HG03442 (cell line): ENCODE measurements at regions not wholly inside any gene's neighbourhood (a gene's known extent, or its start where the extent isn't known, plus 50 kb on each side); places are given as distances from the start of the nearest gene placed in this dataset.

ENCODE experiments used
- ATAC-seq: cut with Tn5 transposase; IDR thresholded peaks from one replicate; pipeline ENCODE4 v1.9.1; 2021; ENCODE audit warnings: mild to moderate bottlenecking, moderate library complexity; ENCODE audit not compliant: unreplicated experiment

DNA sequence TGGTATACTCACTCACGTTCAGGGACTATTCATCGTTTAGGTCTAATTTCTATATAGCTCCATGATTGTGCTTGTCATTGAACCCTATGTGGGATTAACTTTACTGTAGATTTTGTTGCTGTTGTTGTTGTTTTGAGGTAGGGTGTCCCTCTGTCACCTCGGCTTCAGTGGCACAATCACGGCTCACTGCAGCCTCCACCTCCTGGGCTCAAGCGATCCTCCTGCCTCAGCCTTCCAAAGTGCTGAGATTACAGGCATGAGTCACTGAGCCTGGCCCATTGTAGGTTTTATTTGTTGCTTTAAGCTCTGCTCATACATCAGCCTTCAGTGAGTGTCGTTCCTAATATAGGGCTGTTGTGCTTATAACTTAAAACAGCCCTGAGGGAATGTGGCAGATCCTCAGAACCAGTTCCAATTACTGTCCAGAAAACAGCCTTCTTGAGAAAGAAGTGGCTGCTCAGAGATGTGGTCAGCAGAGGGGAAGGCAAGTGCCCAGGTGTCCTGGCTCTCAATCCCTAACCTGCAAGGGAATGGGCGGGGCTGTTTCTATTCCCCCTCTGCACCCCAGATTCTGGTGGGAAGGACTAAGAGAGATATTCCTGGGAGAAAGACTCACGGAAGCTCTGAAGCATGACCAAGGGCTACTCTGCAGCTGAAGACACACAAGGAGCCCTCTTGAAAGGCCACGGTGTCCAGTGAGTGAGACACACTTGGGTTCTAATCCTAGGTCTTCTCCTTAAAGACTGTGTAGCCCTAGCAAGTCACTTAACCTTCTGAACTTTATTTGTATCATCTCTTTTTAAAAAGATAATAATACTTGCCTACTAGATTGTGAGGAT is 79.6 kb upstream of the LCLAT1 start:
- no peak for ATAC-seq

DNA sequence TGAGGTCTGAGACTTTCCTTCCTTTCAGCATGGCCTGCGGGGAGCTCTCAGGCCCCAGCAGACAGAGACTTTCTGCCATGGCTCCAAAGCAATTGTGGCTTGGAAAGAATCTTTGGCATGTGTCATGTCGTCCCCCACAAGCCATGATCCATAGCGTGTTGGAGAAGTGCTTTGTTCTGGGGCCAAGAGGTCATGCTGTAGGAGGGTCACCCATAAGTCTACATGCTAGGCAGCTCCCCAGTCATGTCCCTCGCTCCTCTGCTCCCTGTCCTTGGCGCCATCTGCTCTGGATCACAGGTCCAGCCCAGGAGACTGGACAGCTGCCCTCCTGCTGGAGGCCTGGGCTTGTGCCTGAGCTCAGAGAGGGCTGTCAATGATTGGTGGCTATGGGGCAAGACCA is 78.8 kb upstream of the LCLAT1 start:
- no peak for ATAC-seq

DNA sequence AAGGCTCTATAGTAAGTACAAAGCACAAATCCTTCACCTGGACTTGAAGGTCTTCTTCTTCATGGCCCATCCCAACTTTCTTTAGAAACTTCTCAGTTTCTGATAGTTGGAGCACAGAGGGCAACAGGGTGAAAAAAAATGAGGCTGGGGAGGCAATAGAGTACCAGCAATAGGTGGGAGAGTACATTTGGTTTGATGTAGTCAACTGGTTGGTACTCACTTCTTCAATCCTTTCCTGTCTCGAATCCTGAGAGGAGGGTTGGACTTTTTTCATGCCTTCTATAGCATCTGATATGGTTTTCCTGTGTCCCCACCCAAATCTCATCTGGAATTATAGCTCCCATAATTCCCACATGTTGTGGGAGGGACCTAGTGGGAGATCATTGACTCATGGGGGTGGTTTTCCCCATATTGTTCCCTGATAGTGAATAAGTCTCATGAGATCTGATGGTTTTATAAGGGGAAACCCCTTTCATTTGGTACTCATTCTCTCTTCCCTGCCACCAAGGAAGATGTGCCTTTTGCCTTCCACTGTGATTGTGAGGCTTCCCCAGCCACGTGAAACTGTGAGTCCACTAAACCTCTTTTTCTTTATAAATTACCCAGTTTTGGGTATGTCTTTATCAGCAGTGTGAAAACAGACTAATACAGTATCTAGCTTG is 75.9 kb upstream of the LCLAT1 start:
- ATAC-seq = no peak

DNA sequence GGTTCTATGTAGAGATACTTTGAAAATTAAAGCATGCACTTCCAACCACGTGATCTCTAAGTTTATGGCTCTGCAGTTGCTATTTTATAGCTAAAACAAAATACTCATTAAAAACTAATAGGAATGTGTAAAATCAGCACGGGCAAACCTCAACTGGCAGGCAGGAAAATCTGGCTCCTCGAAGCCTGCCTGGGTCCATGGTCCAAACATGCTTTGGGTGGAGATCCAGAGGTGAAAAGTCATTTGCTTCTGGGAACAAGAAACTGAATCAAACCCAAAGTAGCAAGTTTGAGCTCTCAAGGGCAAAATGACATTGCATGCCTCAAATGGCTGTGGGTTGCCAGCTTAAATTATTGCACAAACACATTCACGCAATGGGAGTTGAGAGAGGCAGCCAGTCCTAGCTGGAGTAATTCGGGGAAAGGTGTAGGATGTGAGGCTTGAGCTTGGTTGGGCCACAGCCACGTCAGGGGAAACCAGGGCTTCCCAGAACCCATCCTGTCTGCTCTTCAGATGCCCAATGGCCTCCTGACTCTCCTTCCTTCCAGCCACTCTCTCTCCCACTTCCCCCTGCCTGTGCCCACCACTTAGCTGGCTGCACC is 75.2 kb upstream of the LCLAT1 start:
- no peak for ATAC-seq

DNA sequence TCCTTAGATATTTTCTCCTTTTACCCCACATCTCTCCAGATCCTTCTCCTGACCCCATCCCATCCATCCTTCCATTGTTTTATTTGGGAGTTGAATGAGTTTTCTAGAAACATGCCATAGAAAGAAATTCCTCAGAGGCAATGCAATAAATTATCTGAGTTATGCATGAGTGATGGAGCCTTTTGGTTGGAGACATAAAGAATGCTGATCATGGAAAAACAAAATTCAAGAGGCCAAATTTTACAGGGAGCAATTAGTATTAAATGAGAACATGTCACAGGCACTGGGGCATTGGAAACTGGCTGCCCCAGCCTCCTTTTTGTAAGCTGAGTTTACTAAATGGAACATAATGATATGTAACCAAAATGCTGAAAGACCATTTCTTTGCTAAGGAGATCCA is 74.2 kb upstream of the LCLAT1 start:
- no peak for ATAC-seq

DNA sequence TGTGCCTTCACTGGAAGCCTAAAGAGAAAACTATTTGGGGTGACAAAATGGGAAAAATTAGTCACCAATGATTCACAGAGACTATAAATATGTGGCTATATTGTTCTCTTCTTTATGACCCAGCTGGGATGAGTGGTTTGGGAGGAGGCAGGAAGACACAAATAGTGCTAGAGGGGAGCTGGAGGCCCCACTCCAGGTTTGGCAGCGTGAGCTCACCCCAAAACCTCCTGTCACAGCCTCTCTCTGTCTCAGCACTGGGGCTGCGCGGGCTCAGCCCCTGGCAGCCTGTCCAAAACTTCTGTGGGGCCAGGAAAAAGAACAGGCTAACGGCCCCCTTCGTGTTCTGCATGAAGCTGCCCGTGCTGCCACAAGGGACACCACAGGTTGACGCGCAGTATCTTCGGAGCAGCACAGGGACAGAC is 73.2 kb upstream of the LCLAT1 start:
- no peak for ATAC-seq

DNA sequence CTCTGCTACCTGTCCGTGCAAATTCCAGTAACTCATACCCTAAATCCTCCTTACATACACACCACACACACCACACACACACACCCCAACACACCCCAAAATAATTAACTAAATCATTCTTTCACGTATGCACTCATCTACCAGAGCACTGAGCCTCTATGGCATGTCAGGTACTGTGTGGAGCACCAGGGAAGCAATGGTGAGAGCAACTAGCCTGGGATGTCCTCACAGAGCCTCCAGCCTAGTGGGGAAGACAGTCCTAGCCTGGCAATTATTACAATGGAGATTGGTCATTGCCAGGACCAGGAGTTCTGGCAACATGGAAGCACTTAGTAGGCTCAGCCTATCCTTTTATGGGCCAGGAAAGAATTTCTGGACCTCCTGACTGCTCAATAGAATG is 72.7 kb upstream of the LCLAT1 start:
- ATAC-seq = no peak

DNA sequence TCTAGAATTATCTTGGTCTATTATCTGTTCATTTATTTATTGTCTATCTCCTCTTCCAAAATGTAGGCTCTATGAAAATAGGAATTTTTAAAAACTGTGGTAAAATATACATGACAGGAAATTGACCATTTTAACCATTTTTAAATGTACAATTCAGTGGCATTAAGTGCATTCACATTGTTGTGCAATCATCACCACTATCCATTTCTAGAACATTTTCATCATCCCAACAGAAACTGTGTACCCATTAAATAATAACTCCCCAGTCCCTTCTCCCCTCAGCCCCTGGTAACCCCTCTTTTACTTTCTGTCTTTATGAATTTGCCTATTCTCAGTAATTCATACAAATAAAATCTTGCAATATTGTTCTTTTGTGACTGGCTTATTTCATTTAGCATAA is 71.1 kb upstream of the LCLAT1 start:
- ATAC-seq = no peak

DNA sequence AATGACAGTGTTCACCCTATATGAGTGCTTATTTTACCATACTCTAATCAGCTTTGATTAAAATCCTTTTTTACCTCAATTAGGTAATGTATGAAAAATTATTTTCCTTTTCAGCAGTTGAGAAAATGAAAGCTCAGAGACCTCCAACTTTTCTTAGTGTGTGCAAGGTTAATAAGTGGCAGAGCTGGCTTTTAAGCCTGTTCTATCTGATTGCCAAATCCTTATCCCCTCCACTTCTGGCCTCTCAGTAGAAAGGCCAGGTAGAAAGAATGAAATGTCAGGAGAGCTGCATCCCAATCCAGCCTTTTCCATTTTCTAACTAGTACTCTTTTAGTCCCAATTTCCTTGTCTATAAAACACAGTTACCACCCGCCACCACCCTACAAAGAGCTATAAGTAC is 67.6 kb upstream of the LCLAT1 start:
- no peak for ATAC-seq

DNA sequence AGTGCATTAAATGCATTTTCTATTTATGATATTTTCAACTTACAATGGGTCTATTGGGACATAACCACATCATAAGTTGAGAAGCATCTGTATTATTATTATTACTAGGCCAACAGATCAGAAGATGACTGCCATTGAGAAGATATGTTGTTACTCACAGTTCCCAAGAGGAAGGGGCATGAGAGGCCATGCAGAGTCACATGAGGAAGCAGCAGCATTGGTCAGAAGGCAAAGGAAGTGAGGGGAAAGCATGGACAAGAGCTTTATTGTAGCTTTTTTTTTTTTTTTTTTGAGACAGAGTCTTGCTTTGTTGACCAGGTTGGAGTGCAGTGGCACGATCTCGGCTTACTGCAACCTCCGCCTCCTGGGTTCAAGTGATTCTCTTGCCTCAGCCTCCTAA is 66.2 kb upstream of the LCLAT1 start:
- no peak for ATAC-seq

DNA sequence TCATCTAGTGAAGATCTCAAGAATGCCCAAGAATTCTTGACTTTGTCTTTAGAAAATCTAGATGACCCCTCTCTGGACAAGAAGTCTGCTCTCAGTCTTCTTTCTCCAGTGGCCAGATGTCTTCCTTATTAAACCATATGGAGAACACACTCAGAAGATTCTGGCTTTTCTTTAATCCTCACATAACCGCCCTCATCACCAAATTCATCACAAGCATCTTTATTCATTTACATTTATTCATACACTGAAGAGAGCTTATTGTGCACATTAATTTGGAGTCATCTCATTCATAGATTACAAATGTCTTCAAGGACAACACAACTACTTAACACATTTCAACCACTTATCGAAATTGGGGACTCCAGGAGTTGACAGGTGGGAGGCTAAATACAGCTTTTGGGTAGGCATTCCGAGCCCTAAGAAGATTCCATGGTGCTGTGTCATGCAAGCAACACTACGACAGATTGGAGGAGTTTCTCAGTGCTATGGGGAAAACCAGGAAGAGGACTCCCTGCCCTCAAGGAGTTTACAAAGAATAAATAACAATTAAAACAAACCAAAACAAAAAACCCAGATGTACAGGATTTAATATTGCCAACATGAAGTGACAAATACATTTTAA is 64.8 kb upstream of the LCLAT1 start:
- ATAC-seq = no peak

DNA sequence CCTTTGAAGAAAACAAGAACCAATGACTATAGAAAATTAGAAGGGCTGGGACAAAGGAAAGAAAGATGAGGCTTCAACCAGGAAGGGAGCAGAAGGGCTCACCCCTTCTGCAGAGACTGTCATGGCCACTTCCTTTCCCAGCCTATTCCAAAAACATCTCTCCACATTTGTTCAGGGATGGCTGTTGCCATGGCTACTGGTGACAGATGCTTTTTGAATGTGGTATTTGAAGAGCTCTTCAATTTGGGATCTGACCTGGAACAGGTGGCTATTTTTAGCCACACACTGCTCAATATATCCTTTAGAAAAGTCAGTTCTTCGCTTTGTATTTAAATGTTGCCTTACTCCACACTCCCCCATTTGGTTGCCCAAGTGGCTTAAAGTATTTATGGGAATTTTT is 64.1 kb upstream of the LCLAT1 start:
- ATAC-seq = no peak

DNA sequence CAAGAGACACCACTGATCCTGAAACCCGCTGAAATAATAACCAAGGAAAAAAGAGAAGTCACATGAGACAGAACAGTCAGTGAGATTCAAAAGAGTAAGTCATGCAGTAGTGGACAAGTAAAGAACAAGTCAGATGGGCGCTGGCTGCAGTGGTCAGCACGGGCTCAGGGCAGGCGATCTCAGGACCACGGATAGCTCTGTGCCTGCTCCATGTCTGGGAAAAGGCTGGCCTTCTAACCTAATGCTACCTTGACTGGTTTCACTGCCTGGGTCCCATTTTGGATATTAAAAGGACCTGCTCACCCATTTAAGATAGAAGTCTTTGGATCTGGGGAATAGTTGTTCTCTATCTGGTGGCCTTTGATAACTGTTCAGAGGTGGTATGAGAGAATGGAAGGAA is 61.7 kb upstream of the LCLAT1 start:
- no peak for ATAC-seq

DNA sequence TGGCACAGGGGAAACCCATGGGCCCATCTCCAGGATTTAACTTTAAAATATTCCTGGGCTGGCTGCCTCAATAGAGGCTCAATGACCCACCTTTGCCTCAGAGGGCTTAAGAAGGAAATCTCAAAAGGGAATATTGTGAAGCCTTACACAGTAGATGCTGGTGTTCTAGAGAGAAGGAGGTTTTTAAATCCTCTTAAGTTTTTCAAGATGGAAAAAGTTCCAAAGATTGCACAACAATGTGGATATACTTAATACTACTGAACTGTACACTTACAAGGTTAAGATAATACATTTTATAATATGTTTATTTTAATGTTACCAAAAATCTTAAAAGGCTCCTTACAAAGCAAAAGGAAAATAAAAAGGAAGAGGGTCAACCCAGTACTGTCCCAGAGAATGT is 54.9 kb upstream of the LCLAT1 start:
- no peak for ATAC-seq

DNA sequence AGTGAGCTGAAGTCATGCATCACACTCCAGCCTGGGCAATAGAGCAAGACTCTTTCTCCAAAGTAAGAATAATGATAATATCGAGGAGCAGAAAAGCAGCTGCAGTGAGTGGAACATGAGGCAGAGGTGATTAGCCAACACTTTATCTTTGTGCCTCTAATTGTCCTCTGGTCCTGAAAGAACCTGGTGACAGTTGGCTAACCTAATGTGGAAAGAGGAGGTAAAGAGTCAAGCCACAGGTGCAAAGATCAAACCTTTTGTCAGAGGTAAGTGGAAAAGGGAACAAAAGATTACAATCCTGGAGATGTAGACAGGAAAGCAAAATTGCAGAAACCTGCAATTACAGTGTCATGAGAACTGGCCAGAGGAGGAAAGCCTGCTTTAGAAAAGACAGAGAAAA is 53.5 kb upstream of the LCLAT1 start:
- no peak for ATAC-seq

DNA sequence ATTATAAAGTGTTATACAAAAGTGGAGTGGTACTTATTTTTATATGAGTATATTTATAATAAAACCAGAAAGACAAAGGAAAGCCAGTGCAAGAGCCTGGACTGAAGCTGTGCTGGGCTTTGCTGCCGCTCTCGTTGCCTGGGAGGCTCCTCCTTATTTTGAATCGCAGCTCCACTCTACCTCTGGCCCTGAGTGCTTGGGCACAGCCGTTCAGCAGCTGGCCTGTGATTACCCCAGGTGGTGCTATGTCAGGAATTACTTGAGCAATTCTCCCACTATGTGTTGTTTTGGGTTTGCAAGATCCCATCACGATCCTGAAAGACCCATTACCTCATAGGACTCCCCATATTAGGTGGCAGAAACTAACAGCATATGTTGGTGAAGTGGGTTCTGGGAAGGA is 53.0 kb upstream of the LCLAT1 start:
- ATAC-seq = no peak

DNA sequence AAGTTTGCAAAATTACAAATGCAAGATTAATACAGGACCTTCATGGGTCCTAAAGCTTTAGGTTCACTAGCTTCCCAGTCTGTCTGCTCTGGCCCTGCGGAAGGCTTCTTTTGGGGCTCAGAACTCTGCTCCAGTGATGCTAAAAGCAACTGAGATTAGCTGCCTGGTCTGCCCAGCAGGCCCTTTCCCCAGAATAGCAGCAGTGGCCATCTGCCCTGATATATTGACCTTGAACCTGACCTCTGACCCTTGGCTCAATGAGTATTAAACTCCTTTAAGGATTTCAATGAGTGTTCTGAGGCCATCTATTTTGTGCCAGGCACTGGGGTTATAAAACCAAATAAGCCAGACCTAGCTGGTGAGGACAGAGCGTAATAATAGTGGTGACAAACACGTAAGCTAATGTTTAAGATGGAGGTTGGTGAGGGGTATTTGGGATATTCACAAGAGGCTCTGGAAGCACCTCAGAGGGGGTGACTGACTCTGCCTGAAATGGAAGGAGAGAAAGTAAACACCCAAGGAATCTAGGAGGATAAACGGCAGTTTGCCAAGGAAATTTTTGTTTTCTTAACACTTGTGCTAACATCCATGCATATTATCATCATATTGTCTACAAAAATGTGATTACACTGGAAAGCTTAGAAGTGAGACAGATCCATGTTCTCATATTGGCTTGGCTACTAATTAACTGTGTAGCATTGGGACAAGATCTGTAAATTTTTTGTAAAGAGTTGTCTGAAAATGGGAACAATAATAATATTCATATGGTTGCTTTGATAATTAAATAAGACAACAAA is 50.4 kb upstream of the LCLAT1 start:
- no peak for ATAC-seq
